C4-2B (cell line): ENCODE measurements at regions not wholly inside any gene's neighbourhood (a gene's known extent, or its start where the extent isn't known, plus 50 kb on each side); places are given as distances from the start of the nearest gene placed in this dataset.

Source experiments
- CTCF ChIP-seq: fragments of 450-650 bp; conservative IDR thresholded peaks from 2 replicates; pipeline ENCODE4 v1.5.1; 2017; ENCODE audit warnings: mild to moderate bottlenecking
- ZFX ChIP-seq: fragments of 450-650 bp; IDR thresholded peaks from 2 replicates; pipeline ENCODE4 v1.6.1; 2017

- no peak for TF ChIP-seq CTCF
- no peak for TF ChIP-seq ZFX
Observed at GRCh38 chr10:28408237-28408777, 105.4 kb upstream of the MPP7 start.
